ENCODE measurements at regions not wholly inside any gene's neighbourhood (a gene's known extent, or its start where the extent isn't known, plus 50 kb on each side); places are given as distances from the start of the nearest gene placed in this dataset.

DNA sequence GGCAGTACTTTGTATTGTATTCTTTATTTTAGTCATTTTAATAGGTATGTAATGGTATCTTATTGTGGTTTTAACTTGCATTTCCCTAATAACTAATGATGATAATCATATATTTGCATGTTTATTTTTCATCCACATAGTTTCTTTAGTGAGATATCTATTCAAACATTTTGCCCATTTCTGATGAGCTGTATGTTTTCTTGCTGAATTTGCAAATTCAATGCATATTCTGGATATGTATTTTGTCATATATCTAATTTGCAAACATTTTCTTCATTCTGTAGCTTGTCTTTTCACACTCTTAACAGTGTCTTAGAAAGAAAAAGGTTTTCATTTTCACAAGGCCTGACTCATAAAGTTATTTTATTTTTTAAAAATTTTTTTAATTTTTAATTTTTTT lies 372.1 kb downstream of the ZNF674 start:
- no peak for TF ChIP-seq TARDBP (IDR thresholded peaks at IDR 0.05)
- TF ChIP-seq, protein P1, sequence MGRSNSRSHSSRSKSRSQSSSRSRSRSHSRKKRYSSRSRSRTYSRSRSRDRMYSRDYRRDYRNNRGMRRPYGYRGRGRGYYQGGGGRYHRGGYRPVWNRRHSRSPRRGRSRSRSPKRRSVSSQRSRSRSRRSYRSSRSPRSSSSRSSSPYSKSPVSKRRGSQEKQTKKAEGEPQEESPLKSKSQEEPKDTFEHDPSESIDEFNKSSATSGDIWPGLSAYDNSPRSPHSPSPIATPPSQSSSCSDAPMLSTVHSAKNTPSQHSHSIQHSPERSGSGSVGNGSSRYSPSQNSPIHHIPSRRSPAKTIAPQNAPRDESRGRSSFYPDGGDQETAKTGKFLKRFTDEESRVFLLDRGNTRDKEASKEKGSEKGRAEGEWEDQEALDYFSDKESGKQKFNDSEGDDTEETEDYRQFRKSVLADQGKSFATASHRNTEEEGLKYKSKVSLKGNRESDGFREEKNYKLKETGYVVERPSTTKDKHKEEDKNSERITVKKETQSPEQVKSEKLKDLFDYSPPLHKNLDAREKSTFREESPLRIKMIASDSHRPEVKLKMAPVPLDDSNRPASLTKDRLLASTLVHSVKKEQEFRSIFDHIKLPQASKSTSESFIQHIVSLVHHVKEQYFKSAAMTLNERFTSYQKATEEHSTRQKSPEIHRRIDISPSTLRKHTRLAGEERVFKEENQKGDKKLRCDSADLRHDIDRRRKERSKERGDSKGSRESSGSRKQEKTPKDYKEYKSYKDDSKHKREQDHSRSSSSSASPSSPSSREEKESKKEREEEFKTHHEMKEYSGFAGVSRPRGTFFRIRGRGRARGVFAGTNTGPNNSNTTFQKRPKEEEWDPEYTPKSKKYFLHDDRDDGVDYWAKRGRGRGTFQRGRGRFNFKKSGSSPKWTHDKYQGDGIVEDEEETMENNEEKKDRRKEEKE (IDR thresholded peaks at IDR 0.05; ENCODE audit: borderline replicate concordance in 1 of 2, control insufficient read depth in 1 of 2, low read depth in 2 of 2, low read length in 1 of 2): no peak
- TF ChIP-seq ZNF165 (CRISPR knock-in tag; IDR thresholded peaks at IDR 0.05; ENCODE audit: borderline replicate concordance): no peak
- TF ChIP-seq ZNF717 (CRISPR knock-in tag; IDR thresholded peaks at IDR 0.05): no peak
- TF ChIP-seq, protein P2, sequence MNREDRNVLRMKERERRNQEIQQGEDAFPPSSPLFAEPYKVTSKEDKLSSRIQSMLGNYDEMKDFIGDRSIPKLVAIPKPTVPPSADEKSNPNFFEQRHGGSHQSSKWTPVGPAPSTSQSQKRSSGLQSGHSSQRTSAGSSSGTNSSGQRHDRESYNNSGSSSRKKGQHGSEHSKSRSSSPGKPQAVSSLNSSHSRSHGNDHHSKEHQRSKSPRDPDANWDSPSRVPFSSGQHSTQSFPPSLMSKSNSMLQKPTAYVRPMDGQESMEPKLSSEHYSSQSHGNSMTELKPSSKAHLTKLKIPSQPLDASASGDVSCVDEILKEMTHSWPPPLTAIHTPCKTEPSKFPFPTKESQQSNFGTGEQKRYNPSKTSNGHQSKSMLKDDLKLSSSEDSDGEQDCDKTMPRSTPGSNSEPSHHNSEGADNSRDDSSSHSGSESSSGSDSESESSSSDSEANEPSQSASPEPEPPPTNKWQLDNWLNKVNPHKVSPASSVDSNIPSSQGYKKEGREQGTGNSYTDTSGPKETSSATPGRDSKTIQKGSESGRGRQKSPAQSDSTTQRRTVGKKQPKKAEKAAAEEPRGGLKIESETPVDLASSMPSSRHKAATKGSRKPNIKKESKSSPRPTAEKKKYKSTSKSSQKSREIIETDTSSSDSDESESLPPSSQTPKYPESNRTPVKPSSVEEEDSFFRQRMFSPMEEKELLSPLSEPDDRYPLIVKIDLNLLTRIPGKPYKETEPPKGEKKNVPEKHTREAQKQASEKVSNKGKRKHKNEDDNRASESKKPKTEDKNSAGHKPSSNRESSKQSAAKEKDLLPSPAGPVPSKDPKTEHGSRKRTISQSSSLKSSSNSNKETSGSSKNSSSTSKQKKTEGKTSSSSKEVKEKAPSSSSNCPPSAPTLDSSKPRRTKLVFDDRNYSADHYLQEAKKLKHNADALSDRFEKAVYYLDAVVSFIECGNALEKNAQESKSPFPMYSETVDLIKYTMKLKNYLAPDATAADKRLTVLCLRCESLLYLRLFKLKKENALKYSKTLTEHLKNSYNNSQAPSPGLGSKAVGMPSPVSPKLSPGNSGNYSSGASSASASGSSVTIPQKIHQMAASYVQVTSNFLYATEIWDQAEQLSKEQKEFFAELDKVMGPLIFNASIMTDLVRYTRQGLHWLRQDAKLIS (CRISPR knock-in tag; IDR thresholded peaks at IDR 0.05): no peak
- TF ChIP-seq ATF7 (IDR thresholded peaks at IDR 0.05): no peak
- no peak for TF ChIP-seq MAZ (CRISPR knock-in tag; conservative IDR thresholded peaks at IDR 0.05 in 1 of 2, IDR thresholded peaks at IDR 0.05 in 1 of 2)
- no peak for TF ChIP-seq FOXA1 (IDR thresholded peaks at IDR 0.05; ENCODE audit: borderline replicate concordance)
- no peak for TF ChIP-seq MTA3 (IDR thresholded peaks at IDR 0.05; ENCODE audit: borderline replicate concordance)
- TF ChIP-seq RBM22 (IDR thresholded peaks at IDR 0.05; ENCODE audit: low read depth, low read length, poor library complexity, severe bottlenecking): no peak
- TF ChIP-seq, protein P3, sequence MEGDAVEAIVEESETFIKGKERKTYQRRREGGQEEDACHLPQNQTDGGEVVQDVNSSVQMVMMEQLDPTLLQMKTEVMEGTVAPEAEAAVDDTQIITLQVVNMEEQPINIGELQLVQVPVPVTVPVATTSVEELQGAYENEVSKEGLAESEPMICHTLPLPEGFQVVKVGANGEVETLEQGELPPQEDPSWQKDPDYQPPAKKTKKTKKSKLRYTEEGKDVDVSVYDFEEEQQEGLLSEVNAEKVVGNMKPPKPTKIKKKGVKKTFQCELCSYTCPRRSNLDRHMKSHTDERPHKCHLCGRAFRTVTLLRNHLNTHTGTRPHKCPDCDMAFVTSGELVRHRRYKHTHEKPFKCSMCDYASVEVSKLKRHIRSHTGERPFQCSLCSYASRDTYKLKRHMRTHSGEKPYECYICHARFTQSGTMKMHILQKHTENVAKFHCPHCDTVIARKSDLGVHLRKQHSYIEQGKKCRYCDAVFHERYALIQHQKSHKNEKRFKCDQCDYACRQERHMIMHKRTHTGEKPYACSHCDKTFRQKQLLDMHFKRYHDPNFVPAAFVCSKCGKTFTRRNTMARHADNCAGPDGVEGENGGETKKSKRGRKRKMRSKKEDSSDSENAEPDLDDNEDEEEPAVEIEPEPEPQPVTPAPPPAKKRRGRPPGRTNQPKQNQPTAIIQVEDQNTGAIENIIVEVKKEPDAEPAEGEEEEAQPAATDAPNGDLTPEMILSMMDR (IDR thresholded peaks at IDR 0.05 in 2 of 3, conservative IDR thresholded peaks at IDR 0.05 in 1 of 3; ENCODE audit: insufficient read depth in 2 of 3, low read depth in 1 of 3, low read length in 3 of 3): no peak
- no peak for TF ChIP-seq CBX2 (IDR thresholded peaks at IDR 0.05; ENCODE audit: insufficient read depth, low read length, poor library complexity, severe bottlenecking)
- TF ChIP-seq, protein P4, sequence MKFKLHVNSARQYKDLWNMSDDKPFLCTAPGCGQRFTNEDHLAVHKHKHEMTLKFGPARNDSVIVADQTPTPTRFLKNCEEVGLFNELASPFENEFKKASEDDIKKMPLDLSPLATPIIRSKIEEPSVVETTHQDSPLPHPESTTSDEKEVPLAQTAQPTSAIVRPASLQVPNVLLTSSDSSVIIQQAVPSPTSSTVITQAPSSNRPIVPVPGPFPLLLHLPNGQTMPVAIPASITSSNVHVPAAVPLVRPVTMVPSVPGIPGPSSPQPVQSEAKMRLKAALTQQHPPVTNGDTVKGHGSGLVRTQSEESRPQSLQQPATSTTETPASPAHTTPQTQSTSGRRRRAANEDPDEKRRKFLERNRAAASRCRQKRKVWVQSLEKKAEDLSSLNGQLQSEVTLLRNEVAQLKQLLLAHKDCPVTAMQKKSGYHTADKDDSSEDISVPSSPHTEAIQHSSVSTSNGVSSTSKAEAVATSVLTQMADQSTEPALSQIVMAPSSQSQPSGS (CRISPR knock-in tag; IDR thresholded peaks at IDR 0.05): no peak
- no peak for TF ChIP-seq PCBP1 (IDR thresholded peaks at IDR 0.05; ENCODE audit: low read depth, low read length, poor library complexity, severe bottlenecking)
